NCI-H2227 (cell line): ENCODE measurements at regions not wholly inside any gene's neighbourhood (a gene's known extent, or its start where the extent isn't known, plus 50 kb on each side); places are given as distances from the start of the nearest gene placed in this dataset.

Experiments used
- DNase-seq: peaks from one replicate; lab custom pipeline; 2025; ENCODE audit not compliant: unreplicated experiment; lab: John Stamatoyannopoulos, UW

DNA sequence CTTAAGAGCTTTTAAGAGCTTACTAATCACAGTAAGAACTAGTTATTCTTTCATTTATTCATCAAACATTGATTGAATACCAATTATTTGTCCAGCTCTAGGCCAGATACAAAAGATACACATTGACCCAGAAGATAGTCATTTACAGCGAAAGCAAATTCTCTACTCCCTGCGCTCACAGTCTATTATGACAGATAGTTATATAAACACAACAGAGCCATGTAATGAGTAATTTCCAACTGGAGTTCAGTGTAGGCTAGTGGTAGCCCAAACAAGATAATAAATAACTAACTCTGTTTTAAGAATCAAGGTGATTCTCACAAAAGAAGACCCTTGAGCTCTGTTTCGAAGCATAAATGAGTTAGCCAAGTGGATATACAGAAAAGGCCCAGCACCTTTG is 397.8 kb upstream of the TLE4 start:
- DNase-seq = no peak

DNA sequence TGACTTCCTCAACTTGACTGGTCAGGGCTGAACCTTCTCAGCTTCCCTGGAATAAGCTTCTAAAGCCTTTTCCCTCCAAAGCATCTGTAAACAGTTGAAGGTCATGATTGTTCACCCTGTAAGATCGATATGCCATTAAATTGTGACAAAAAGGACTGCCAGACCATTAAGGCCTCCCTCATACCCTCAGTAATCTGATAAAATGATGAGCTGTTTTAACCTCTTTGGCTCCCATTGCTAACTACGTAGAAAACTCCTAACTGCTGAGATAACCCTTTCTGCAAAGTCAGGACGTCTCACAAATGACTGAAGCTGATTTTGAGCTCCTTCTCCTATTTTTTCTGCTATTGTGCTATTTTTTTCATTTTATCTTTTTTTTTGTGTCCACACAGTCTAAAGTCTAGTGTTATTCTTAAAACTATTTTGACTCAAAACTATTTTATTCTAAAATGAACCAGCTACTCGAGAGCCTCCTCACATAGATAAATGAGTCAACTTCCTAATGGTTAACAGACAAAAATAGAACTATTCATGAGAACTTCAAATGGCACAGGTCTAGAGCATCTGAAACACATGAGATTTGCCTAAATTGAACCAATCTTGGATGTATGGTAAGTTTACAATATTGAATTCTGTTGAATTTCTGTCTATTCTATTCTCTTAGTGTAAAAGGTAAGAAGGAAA is 395.6 kb upstream of the TLE4 start:
- no peak for DNase-seq

DNA sequence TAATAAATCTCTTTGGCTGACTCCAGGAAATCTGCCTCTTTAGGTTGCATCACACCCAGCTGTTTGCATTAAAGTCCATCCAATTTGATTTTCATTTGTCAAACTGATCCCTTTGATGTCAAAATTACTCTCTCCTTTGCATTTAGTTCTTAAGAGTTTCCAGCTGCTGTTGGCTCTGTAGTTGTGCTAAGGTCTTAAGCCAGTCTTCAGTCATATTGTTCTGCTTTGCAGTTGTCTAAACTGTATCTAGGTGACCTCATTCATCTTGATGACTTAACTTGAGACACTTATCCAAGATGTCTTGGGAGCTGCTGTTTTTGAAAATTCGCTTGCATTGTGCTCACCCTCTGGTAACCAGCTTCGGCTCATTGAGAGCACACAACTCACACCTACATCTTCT is 386.9 kb upstream of the TLE4 start:
- no peak for DNase-seq

- no peak for DNase-seq
Measured at GRCh38 chr9:79185866-79186265, 385.9 kb upstream of the TLE4 start.

DNA sequence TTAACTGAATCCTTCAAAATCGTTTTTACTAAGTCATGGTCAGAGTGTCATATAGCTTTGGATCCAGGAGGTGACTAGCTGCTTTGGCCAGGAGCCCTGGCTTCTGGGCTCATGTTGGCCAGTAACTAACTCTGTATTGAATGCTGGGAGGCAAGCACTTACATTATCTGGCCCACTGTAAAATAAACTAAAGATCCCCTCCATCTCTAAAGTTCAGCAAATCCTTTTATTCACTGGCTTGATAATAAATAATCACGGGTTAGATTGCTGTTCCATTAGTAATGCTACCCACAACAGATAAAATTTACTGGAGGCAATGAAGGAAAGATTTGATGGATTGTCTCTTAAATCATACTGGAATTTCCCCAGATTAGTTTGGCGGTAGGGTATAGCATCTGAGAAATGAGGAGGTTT is 382.2 kb upstream of the TLE4 start:
- DNase-seq = no peak

DNA sequence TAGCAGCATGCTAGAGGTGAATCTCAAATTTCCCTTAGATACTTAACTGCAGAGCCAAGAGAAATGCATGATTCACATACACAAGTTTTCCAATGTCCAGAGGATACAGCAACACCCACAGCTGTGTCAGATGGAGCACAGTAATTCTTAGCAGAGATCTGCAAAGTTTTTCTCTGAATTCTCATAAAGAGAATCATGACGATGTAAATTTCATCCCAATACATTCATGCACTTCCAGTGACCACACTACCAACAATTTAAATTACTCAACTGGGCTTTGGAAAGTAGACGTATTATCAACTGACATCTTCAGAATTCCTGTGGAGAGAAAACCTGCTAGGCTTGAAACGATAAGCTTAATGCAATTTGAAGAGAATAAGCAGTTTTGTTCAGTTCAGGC is 378.8 kb upstream of the TLE4 start:
- DNase-seq = no peak

- DNase-seq = no peak
Measured at GRCh38 chr9:79193501-79194223, 378.1 kb upstream of the TLE4 start.

DNA sequence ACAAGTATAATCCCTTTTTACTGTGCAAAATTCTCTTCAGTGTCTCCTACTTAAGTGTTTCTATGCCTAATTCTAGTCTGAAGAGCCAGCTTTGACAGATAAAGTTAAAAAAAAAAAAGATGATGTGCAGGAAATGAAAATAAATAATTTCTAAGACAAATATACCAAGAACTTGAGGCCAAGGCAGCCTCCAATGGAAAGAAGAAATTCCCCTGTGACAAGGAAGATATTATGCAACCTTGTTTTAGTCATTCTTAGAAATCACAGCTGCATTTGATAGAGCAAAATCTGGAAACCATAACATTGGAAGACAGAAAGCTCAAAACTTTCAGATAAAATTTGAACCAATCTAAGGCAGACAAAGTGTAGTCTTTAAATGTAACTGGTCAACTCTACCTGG is 375.9 kb upstream of the TLE4 start:
- DNase-seq = no peak

- DNase-seq = no peak
Measured at GRCh38 chr9:79196606-79197005, 375.2 kb upstream of the TLE4 start.

DNA sequence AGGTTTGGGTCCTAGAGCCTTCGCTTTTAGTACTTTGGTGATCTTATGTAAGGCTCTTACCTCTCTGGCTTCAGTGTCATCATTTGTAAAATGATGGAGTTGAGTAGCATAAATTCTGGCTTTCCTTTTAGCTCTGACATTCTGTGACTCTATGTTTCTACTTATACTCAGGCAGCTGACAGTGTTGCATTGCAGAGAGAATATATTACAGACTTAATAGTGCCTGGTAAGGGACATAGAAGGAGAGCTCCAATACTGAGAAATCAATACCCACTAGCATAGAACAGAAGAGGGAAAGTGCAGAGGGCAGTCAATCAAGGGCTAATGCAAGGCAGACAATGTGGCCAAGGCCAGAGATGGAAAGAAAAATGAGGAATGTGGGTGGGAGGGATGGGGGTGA is 371.4 kb upstream of the TLE4 start:
- no peak for DNase-seq

- DNase-seq = no peak
Measured at GRCh38 chr9:79201636-79202035, 370.1 kb upstream of the TLE4 start.

DNA sequence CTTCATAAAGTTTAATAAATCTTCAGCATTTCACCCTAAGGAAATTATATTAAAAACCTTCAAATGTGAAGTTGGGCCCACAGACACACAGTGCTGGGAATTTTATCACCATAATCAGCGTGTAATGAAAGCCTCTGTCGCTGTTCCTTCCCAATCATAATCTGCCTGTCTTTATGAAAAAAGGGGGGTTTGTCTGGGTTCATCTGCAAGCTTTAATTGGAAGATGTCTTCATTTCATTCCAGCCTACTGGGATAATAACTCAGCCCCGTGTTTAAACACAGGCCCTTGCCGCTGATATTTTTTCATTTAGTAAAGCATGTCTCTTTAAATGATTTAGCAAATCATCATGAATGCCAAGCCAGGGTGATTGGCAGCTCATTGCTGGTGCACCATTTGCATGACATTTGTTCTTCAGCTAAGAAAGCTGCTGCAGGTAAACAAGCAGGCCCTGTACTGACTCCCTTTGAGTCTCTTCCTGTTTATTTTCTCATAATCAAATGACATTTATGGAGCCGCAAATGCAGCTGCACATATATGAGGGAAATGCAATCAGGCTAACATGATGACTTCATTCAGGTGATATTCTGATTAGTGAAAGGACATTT is 362.9 kb upstream of the TLE4 start:
- DNase-seq = no peak

GRCh38 chr9:79210541-79211243 is 361.1 kb upstream of the TLE4 start:
- no peak for DNase-seq

- no peak for DNase-seq
Measured at GRCh38 chr9:79213417-79214125, 358.2 kb upstream of the TLE4 start.

- no peak for DNase-seq
Measured at GRCh38 chr9:79215821-79216220, 355.9 kb upstream of the TLE4 start.

DNA sequence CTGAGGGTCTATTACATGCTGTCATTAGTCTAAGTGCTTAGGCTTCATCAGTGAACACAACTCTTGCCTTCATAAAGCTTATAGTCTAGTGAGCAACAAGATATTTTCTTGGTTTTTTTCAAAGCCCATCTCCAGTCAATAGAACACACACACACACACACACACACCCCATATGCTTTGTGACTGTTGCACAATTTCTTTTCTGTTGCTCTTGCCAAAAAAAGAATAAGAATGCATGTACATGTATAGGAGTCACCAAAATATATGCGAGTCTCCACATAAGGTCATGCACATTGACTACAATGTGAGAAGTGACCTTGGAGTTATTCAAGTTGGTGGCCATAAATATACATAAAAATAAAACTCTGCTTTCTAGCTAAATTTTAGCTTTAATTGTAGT is 351.5 kb upstream of the TLE4 start:
- DNase-seq = no peak

- DNase-seq = no peak
Measured at GRCh38 chr9:79220666-79221065, 351.1 kb upstream of the TLE4 start.

DNA sequence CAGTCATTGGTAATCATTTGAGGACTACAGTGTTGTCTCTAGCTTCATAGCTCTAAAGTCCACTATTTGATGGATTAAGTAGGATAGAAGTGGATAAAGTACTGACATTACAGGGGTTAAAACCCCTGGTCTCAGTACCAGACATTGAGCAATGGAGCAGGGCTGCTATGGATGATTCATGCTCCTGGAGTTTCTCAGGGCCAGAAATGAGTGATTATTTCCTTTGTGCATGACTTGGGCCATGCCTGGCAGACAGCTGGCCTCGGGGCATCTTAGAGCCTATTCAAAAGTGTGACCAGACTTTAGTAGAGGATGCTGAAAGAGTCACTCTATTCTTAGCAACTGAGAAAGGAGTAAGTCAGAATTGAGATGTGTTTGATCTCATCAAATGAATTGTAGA is 350.7 kb upstream of the TLE4 start:
- no peak for DNase-seq

DNA sequence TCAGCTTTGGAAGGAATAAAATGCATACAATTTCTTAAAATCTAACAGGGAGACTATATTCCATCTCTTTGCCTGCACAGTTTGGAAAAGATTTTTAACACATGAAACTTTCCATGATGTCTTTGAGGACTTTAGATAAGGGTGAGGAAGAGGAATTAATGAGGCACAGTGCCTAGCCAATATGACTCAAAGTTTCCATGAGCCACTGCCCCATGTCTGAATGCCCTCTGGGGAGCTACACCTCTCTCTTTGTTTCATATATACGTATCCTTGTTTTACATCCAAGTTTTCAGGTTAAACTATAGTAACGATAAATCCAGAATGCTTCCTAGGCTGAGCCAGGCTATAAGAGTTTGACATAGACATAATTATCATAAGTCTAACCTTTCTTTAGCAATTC is 349.3 kb upstream of the TLE4 start:
- no peak for DNase-seq

DNA sequence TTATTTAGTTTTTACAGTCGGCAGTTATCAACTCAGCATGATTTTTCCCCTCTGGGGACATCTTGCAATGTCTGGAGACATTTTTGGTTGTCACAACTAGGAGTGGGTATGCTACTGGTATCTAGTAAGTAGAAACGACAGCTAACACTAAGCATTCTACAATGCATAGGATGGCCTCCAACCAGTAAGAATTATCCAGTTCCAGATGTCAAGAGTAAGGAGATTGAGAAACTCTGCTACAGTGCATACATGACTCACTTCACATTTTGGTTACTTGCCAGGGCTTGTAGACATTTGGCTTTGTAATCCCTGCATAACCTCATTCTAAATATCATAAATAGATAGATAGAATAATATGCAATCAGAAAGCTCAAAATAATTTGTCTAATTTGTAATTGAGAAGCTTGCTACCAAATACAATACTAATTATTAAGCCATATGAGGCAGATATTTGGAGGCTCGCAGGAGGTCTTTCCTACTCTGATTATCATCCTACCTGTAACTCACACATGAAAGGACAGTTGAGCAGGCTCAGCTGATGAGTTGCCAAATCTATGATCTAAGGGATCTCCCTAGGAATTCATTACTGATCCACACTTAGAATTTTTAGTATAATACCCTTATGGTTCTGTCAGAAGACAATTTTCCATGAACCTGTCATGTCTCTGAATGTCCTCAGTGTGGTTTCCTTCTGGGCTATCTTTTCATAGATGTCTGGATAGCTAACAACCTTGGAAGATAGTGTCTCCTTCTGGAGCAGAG is 346.9 kb upstream of the TLE4 start:
- no peak for DNase-seq

DNA sequence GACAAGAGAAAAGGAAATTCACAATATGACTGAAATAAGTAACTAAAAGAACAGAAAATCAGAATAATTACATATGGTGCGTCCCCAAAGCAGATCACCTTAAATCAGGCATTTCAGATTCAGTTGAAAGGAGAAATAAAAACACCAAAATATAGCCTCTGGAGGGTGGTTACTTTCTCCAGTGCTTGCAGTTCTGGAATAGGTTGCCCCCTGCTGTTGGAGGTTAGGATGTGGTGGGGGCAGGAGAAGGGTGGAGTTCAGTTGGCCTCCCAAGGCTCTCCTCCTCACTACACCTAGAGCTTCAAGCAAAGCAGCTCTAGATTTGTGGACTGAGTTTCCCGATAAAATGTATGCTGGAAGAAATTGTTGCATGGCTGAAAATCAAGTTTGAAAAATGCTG is 338.2 kb upstream of the TLE4 start:
- DNase-seq = no peak
